ENCODE measurements at regions not wholly inside any gene's neighbourhood (a gene's known extent, or its start where the extent isn't known, plus 50 kb on each side); places are given as distances from the start of the nearest gene placed in this dataset.
"Not testable (repeated sequence)": the region's sequence is repeated elsewhere in the genome, so short reads cannot be mapped to it uniquely, and the experiment has no call there.

- no peak overlapping the region for H3K27ac Mint-ChIP-seq
- H3K27me3 Mint-ChIP-seq: peaks cover 11% of the 10 kb centered on the region
- no peaks in the 10 kb centered on the region for H3K9me3 Mint-ChIP-seq
- H3K4me3 Mint-ChIP-seq: no peak overlapping the region
- H3K4me1 Mint-ChIP-seq: peaks cover 4% of the 10 kb centered on the region
- DNase-seq: no peak
- H3K36me3 Mint-ChIP-seq (ENCODE audit: low read depth): no peaks in the 10 kb centered on the region
- intact Hi-C loops (cut with micrococcal nuclease): no loop called here
Measured at GRCh38 chr5:130885027-130885426, 280.0 kb downstream of the HINT1 start.

GRCh38 chr5:130884023-130884422, 281.0 kb downstream of the HINT1 start:
- peaks cover 4% of the 10 kb centered on the region for H3K4me1 Mint-ChIP-seq
- no peak overlapping the region for H3K27ac Mint-ChIP-seq
- H3K9me3 Mint-ChIP-seq: no peaks in the 10 kb centered on the region
- H3K4me3 Mint-ChIP-seq: no peak overlapping the region
- no peaks in the 10 kb centered on the region for H3K36me3 Mint-ChIP-seq (ENCODE audit: low read depth)
- no peak for DNase-seq
- intact Hi-C loops (cut with micrococcal nuclease): no loop called here
- H3K27me3 Mint-ChIP-seq: peaks cover 11% of the 10 kb centered on the region

- no peaks in the 10 kb centered on the region for H3K27me3 Mint-ChIP-seq
- no peaks in the 10 kb centered on the region for H3K36me3 Mint-ChIP-seq (ENCODE audit: low read depth)
- H3K4me1 Mint-ChIP-seq: no peaks in the 10 kb centered on the region
- no peak overlapping the region for H3K27ac Mint-ChIP-seq
- intact Hi-C loops (cut with micrococcal nuclease): no loop called here
- H3K4me3 Mint-ChIP-seq: no peak overlapping the region
- H3K9me3 Mint-ChIP-seq: no peaks in the 10 kb centered on the region
- DNase-seq: no peak
Measured at GRCh38 chr5:130875656-130876055, 289.4 kb downstream of the HINT1 start.

GRCh38 chr5:130874861-130875417, 290.1 kb downstream of the HINT1 start:
- Mint-ChIP-seq H3K9me3 (no peaks in the 10 kb centered on the region), H3K4me3 (no peak overlapping the region), H3K36me3 (ENCODE audit: low read depth) (no peaks in the 10 kb centered on the region), H3K4me1 (no peaks in the 10 kb centered on the region), H3K27ac (no peak overlapping the region), H3K27me3 (no peaks in the 10 kb centered on the region)
- intact Hi-C loops (cut with micrococcal nuclease): loop anchor here (5.0 kb wide), 1 partner anchor 192 kb away; no protein-coding TSS in a partner anchor
- no peak for DNase-seq

- peak; percentile 84 for DNase-seq
- Mint-ChIP-seq H3K27me3 (no peaks in the 10 kb centered on the region), H3K36me3 (ENCODE audit: low read depth) (no peaks in the 10 kb centered on the region), H3K4me3 (no peak overlapping the region), H3K9me3 (no peaks in the 10 kb centered on the region), H3K4me1 (no peaks in the 10 kb centered on the region), H3K27ac (no peak overlapping the region)
- intact Hi-C loops (cut with micrococcal nuclease): loop anchor here (1.0 to 5.0 kb wide), 2 partner anchors 196 to 239 kb away; no protein-coding TSS in a partner anchor
Measured at GRCh38 chr5:130871346-130872086, 293.5 kb downstream of the HINT1 start.

- Mint-ChIP-seq H3K36me3 (ENCODE audit: low read depth) (no peaks in the 10 kb centered on the region), H3K27me3 (no peaks in the 10 kb centered on the region), H3K27ac (no peak overlapping the region), H3K4me3 (no peak overlapping the region), H3K4me1 (no peaks in the 10 kb centered on the region), H3K9me3 (no peaks in the 10 kb centered on the region)
- intact Hi-C loops (cut with micrococcal nuclease): loop anchor here (1.0 to 5.0 kb wide), 2 partner anchors 197 to 240 kb away; no protein-coding TSS in a partner anchor
- DNase-seq: no peak
Measured at GRCh38 chr5:130870691-130871090, 294.4 kb downstream of the HINT1 start.

GRCh38 chr5:130868186-130868840, 296.7 kb downstream of the HINT1 start:
- intact Hi-C loops (cut with micrococcal nuclease): no loop called here
- H3K27ac Mint-ChIP-seq: no peak overlapping the region
- H3K27me3 Mint-ChIP-seq: peaks cover 6% of the 10 kb centered on the region
- H3K36me3 Mint-ChIP-seq (ENCODE audit: low read depth): no peaks in the 10 kb centered on the region
- no peak overlapping the region for H3K4me3 Mint-ChIP-seq
- no peak for DNase-seq
- H3K9me3 Mint-ChIP-seq: peaks cover 5% of the 10 kb centered on the region
- no peaks in the 10 kb centered on the region for H3K4me1 Mint-ChIP-seq

- H3K4me3 Mint-ChIP-seq: no peak overlapping the region
- intact Hi-C loops (cut with micrococcal nuclease): no loop called here
- H3K36me3 Mint-ChIP-seq (ENCODE audit: low read depth): no peaks in the 10 kb centered on the region
- no peaks in the 10 kb centered on the region for H3K4me1 Mint-ChIP-seq
- H3K9me3 Mint-ChIP-seq: peaks cover 7% of the 10 kb centered on the region
- peaks cover 11% of the 10 kb centered on the region for H3K27me3 Mint-ChIP-seq
- H3K27ac Mint-ChIP-seq: no peak overlapping the region
- no peak for DNase-seq
Measured at GRCh38 chr5:130845049-130845765, 319.8 kb downstream of the HINT1 start.

GRCh38 chr5:130836729-130837649, 328.1 kb downstream of the HINT1 start:
- peak overlapping the region; percentile 76 for H3K4me3 Mint-ChIP-seq
- peak overlapping the region; percentile 44 for H3K27ac Mint-ChIP-seq

GRCh38 chr5:130817598-130818384, 347.3 kb downstream of the HINT1 start:
- intact Hi-C loops (cut with micrococcal nuclease); H3K27me3 Mint-ChIP-seq; H3K4me3 Mint-ChIP-seq; DNase-seq; H3K4me1 Mint-ChIP-seq; H3K36me3 Mint-ChIP-seq (ENCODE audit: low read depth); H3K9me3 Mint-ChIP-seq; H3K27ac Mint-ChIP-seq: not testable (repeated sequence)

More at GRCh38 chr5:130836729-130837649, 328.1 kb downstream of the HINT1 start:
- Mint-ChIP-seq H3K4me1 (peaks cover 7% of the 10 kb centered on the region), H3K36me3 (ENCODE audit: low read depth) (no peaks in the 10 kb centered on the region), H3K9me3 (peaks cover 6% of the 10 kb centered on the region), H3K27me3 (peaks cover 4% of the 10 kb centered on the region)
- DNase-seq: no peak
- intact Hi-C loops (cut with micrococcal nuclease): no loop called here

GRCh38 chr5:130815246-130815645, 349.8 kb downstream of the HINT1 start:
- DNase-seq: no peak
- peaks cover 3% of the 10 kb centered on the region for H3K27me3 Mint-ChIP-seq
- H3K4me3 Mint-ChIP-seq: no peak overlapping the region
- no peak overlapping the region for H3K27ac Mint-ChIP-seq
- no peaks in the 10 kb centered on the region for H3K36me3 Mint-ChIP-seq (ENCODE audit: low read depth)
- H3K9me3 Mint-ChIP-seq: peaks cover under 1% of the 10 kb centered on the region
- intact Hi-C loops (cut with micrococcal nuclease): no loop called here
- H3K4me1 Mint-ChIP-seq: no peaks in the 10 kb centered on the region

GRCh38 chr5:130808691-130809090, 356.4 kb downstream of the HINT1 start:
- Mint-ChIP-seq H3K36me3 (ENCODE audit: low read depth) (no peaks in the 10 kb centered on the region), H3K4me3 (no peak overlapping the region), H3K9me3 (no peaks in the 10 kb centered on the region), H3K4me1 (no peaks in the 10 kb centered on the region), H3K27me3 (peaks cover 3% of the 10 kb centered on the region), H3K27ac (no peak overlapping the region)
- no peak for DNase-seq
- intact Hi-C loops (cut with micrococcal nuclease): no loop called here

Data from activated CD4-positive, alpha-beta T cell treated with anti-CD3 and anti-CD28 coated beads, Interleukin-2, amount 10 ng/mL, durations not matched to agents 24 days and 14 days (primary cell).